PFSK-1 (cell line): ENCODE measurements at regions not wholly inside any gene's neighbourhood (a gene's known extent, or its start where the extent isn't known, plus 50 kb on each side); places are given as distances from the start of the nearest gene placed in this dataset.

Experiments
- FOXP2 ChIP-seq: optimal IDR thresholded peaks from 2 replicates; pipeline ENCODE3; 2011; ENCODE audit warnings: borderline replicate concordance, control low read depth, inconsistent platforms; ENCODE audit not compliant: insufficient read depth; ENCODE audit errors: extremely low read length, extremely low read depth
- POLR2AphosphoS5 ChIP-seq: IDR thresholded peaks from 2 replicates; pipeline ENCODE4 v1.6.1; 2012; ENCODE audit warnings: low read depth, mild to moderate bottlenecking, control low read depth, low read length, moderate library complexity
- REST ChIP-seq, 2 experiments: IDR thresholded peaks; 2 replicates each; pipeline versions ENCODE4 v1.6.1 to v1.8.0; 2011 to 2012; ENCODE audit warnings: low read depth in 2 of 2, low read length in 2 of 2, control low read depth in 1 of 2, inconsistent platforms in 1 of 2, mild to moderate bottlenecking in 1 of 2, moderate library complexity in 1 of 2; ENCODE audit not compliant: insufficient read depth in 1 of 2
- SIN3A ChIP-seq: IDR thresholded peaks from 2 replicates; pipeline ENCODE4 v1.6.1; 2012; ENCODE audit warnings: mild to moderate bottlenecking, low read length, moderate library complexity, borderline replicate concordance; ENCODE audit not compliant: insufficient read depth
- TAF1 ChIP-seq: IDR thresholded peaks from 2 replicates; pipeline ENCODE4 v1.6.1; 2012; ENCODE audit warnings: low read length, control low read depth, borderline replicate concordance; ENCODE audit not compliant: insufficient read depth

GRCh38 chr4:169849456-169849855 is 91.7 kb upstream of the HPF1 start:
- TF ChIP-seq TAF1, result no peak
- no peak for TF ChIP-seq SIN3A
- no peak for TF ChIP-seq POLR2AphosphoS5

- TF ChIP-seq TAF1 (no peak), POLR2AphosphoS5 (no peak), REST (IDR thresholded peaks at IDR 0.05; ENCODE audit: insufficient read depth in 1 of 2, low read depth in 2 of 2, low read length in 2 of 2) (no peak), FOXP2 (no peak), SIN3A (no peak)
These were observed 90.3 kb upstream of the HPF1 start for GRCh38 chr4:169848018-169848417.

GRCh38 chr4:169847171-169847570 is 89.4 kb upstream of the HPF1 start:
- no peak for TF ChIP-seq POLR2AphosphoS5
- TF ChIP-seq FOXP2, result no peak
- no peak for TF ChIP-seq REST (IDR thresholded peaks at IDR 0.05; ENCODE audit: insufficient read depth in 1 of 2, low read depth in 2 of 2, low read length in 2 of 2)
- TF ChIP-seq SIN3A, result no peak
- no peak for TF ChIP-seq TAF1

GRCh38 chr4:169846396-169846795 is 88.7 kb upstream of the HPF1 start:
- TF ChIP-seq REST (IDR thresholded peaks at IDR 0.05; ENCODE audit: insufficient read depth in 1 of 2, low read depth in 2 of 2, low read length in 2 of 2) (no peak), POLR2AphosphoS5 (no peak), SIN3A (no peak)

GRCh38 chr4:169841776-169842175 is 84.0 kb upstream of the HPF1 start:
- TF ChIP-seq REST (IDR thresholded peaks at IDR 0.05; ENCODE audit: insufficient read depth in 1 of 2, low read depth in 2 of 2, low read length in 2 of 2) (no peak), POLR2AphosphoS5 (no peak), SIN3A (no peak), FOXP2 (no peak), TAF1 (no peak)

GRCh38 chr4:169840554-169840953 is 82.8 kb upstream of the HPF1 start:
- TF ChIP-seq FOXP2 (no peak), SIN3A (no peak), POLR2AphosphoS5 (no peak), REST (IDR thresholded peaks at IDR 0.05; ENCODE audit: insufficient read depth in 1 of 2, low read depth in 2 of 2, low read length in 2 of 2) (no peak), TAF1 (no peak)
